AG04449 (cell line): ENCODE measurements at regions not wholly inside any gene's neighbourhood (a gene's known extent, or its start where the extent isn't known, plus 50 kb on each side); places are given as distances from the start of the nearest gene placed in this dataset.

Experiments used
- CTCF ChIA-PET: fragments of 350-600 bp; formaldehyde crosslinking; extraction: SDS; loops from one replicate; lab custom pipeline; 2021; ENCODE audit warnings: antibody characterized with exemption; lab: Yijun Ruan, JAX
- POLR2A ChIA-PET: fragments of 400-600, 350-600 bp; formaldehyde crosslinking; extraction: SDS; loops from one replicate; lab custom pipeline; 2020; ENCODE audit warnings: antibody characterized with exemption, inconsistent platforms; lab: Yijun Ruan, JAX
- DNase-seq: peaks from one replicate; pipeline ENCODE4 v3.0.0-alpha.2; 2010; ENCODE audit warnings: low read depth, low spot score
- H3K4me3 ChIP-seq: 2 replicates; pipeline ENCODE4 v1.5.1; 2011; ENCODE audit warnings: low read depth, mild to moderate bottlenecking, control low read depth, low read length
- TF ChIP-seq, protein P1 (sequence below): IDR thresholded peaks from one replicate; pipeline ENCODE4 v1.5.1; 2011; ENCODE audit warnings: mild to moderate bottlenecking, moderate library complexity, low read length, control low read depth, inconsistent platforms; ENCODE audit not compliant: insufficient read depth; ENCODE audit errors: missing control alignments

- no peak overlapping the region for H3K4me3 ChIP-seq
- CTCF ChIA-PET, result no interaction called here
- no peak for DNase-seq
- TF ChIP-seq, protein P1, sequence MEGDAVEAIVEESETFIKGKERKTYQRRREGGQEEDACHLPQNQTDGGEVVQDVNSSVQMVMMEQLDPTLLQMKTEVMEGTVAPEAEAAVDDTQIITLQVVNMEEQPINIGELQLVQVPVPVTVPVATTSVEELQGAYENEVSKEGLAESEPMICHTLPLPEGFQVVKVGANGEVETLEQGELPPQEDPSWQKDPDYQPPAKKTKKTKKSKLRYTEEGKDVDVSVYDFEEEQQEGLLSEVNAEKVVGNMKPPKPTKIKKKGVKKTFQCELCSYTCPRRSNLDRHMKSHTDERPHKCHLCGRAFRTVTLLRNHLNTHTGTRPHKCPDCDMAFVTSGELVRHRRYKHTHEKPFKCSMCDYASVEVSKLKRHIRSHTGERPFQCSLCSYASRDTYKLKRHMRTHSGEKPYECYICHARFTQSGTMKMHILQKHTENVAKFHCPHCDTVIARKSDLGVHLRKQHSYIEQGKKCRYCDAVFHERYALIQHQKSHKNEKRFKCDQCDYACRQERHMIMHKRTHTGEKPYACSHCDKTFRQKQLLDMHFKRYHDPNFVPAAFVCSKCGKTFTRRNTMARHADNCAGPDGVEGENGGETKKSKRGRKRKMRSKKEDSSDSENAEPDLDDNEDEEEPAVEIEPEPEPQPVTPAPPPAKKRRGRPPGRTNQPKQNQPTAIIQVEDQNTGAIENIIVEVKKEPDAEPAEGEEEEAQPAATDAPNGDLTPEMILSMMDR, result no peak
- POLR2A ChIA-PET, result no interaction called here
Measured at GRCh38 chr10:33812586-33812985, 478.1 kb upstream of the NRP1 start.

DNA sequence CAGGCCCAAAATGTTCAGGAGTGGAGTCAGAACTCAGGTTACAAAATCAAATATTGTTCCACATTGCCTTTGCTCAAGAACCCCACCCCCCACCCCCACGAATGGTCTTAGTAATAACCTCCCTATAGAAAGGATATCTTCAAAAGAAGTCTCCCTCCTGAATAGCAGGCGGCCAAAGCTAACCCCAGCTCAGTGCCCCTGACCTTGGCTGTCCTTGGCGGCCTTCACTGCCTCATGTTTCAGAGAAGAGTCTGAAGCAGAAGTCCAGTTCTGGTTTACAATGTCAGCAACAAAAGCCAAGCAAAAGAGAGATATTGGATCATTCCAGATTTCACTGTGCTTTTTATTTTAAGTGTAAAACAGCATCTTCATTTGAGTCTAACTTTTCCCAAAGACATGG is 476.5 kb upstream of the NRP1 start:
- CTCF ChIA-PET, result no interaction called here
- POLR2A ChIA-PET, result no interaction called here
- no peak for DNase-seq
- TF ChIP-seq, protein P1, result no peak
- no peak overlapping the region for H3K4me3 ChIP-seq

GRCh38 chr10:33809732-33810131 is 475.3 kb upstream of the NRP1 start:
- H3K4me3 ChIP-seq, result no peak overlapping the region
- DNase-seq, result no peak
- ChIA-PET CTCF (no interaction called here), POLR2A (no interaction called here)
- TF ChIP-seq, protein P1, result no peak

GRCh38 chr10:33808475-33808874 is 474.0 kb upstream of the NRP1 start:
- TF ChIP-seq, protein P1, result no peak
- CTCF ChIA-PET, result no interaction called here
- no peak overlapping the region for H3K4me3 ChIP-seq
- POLR2A ChIA-PET, result no interaction called here
- DNase-seq, result no peak

DNA sequence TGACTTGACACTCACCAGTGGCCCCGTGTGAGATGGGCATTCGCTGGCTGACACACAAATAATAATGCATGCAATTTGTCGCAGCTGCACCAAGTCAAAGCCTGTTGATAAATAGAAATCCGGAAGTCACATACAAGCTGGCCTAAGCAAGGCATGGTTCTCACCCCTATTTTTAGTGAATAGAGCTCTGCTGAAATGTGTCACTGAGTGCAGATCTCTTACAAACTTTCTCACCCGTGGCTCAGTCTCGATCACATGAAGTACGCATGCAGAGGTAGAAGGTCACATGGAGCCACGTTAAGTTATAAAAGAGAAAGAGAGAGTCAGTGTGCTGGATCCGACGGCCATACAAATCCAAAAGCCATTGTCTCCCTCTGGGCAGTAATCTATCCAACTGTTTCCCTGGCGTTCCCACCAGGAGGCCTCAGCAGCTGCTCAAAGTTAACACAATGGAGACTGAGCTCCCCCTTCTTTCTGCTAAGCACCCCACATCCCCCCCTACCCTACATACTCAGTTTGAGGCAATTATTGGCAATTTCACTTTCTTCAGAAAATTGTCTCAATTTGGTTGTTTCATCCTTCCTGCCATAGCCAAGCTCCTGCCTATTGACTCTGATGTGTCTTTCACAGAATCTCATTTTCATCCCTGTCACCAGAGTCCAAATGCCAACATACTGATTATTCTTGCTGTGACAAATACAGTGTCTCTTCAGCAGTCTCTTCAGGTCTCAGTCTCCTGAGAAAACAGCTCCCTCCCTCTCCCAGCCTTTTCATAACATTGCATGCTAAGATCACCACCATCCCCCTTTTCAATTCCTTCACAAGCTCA is 473.3 kb upstream of the NRP1 start:
- POLR2A ChIA-PET, result no interaction called here
- DNase-seq, result no peak
- CTCF ChIA-PET, result no interaction called here
- TF ChIP-seq, protein P1, result no peak
- no peak overlapping the region for H3K4me3 ChIP-seq

GRCh38 chr10:33805831-33806230 is 471.4 kb upstream of the NRP1 start:
- no peak overlapping the region for H3K4me3 ChIP-seq
- TF ChIP-seq, protein P1, result no peak
- ChIA-PET POLR2A (no interaction called here), CTCF (no interaction called here)
- no peak for DNase-seq
